ENCODE measurements at regions not wholly inside any gene's neighbourhood (a gene's known extent, or its start where the extent isn't known, plus 50 kb on each side); places are given as distances from the start of the nearest gene placed in this dataset.

DNA sequence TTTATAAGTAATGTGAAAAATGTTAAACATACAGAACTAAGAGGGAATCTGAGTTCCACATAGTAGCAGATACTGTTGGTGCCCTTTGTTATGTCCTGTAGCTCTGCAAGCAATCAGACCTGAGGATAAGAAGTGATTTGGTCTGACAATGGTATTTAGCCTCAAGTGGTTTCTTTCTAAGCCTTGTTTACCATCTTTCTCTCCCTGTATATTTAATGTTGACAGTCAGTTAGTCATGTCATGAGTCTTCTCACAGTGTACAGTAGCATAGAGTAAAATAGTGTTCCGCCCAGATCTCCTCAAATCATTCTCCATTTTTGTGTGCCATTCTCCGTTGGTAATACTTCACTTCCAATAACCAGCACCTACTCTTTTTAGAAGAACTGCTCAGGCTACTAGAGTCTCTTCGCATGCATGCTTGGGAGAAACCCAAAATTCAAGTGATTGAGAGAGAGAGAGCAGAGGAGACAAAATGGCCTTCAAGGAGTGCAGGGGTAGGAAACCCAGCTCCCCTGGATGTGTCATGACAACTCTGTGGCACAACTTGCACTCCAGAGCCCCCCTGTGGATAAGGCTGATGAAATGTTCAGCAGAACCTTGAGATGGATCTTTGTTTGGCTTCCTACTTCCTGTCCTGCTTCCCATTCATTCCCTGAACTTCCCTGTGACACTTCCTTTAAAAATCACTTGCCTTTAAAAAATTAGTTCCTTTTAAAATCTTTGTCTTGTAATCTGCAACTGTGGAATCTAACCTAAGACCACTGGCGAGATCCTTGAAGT, 129.2 kb upstream of the FST start:
- no peak for DNase-seq (ENCODE audit: extremely low read depth, low read depth)
- TF ChIP-seq CTCF (IDR thresholded peaks at IDR 0.05; ENCODE audit: low read depth, low read length), result no peak; the same call in 1 of the 2 replicates

- peak; percentile 56 for DNase-seq (ENCODE audit: extremely low read depth, low read depth)
- TF ChIP-seq CTCF (IDR thresholded peaks at IDR 0.05; ENCODE audit: low read depth, low read length), result no peak
These were observed 125.1 kb upstream of the FST start for GRCh38 chr5:53355316-53355715.

GRCh38 chr5:53355931-53356330, 124.5 kb upstream of the FST start:
- TF ChIP-seq CTCF (IDR thresholded peaks at IDR 0.05; ENCODE audit: low read depth, low read length), result no peak
- DNase-seq (ENCODE audit: extremely low read depth, low read depth), result no peak

DNA sequence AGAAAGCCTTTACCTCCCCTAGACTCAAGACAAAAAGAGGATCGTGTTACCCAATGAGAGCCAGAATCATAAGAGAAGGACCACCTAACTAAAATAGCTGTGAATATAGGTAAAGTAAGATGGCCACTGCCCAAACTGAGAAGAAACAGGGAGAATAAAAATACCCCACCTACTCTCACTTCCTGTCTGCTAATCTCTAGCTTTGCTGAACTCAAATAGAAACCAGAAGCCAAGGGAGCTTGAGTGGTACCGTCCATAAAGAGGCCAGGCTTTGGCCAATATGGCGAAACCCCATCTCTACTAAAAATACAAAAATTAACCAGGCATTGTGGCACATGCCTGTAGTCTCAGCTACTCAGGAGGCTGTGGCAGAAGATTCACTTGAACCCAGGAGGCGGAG, 123.0 kb upstream of the FST start:
- TF ChIP-seq CTCF (IDR thresholded peaks at IDR 0.05; ENCODE audit: low read depth, low read length), result no peak
- no peak for DNase-seq (ENCODE audit: extremely low read depth, low read depth)

GRCh38 chr5:53358794-53359193, 121.6 kb upstream of the FST start:
- no peak for TF ChIP-seq CTCF (IDR thresholded peaks at IDR 0.05; ENCODE audit: low read depth, low read length)
- DNase-seq (ENCODE audit: extremely low read depth, low read depth), result no peak

GRCh38 chr5:53359916-53360517, 120.4 kb upstream of the FST start:
- no peak for DNase-seq (ENCODE audit: extremely low read depth, low read depth)
- no peak for TF ChIP-seq CTCF (IDR thresholded peaks at IDR 0.05; ENCODE audit: low read depth, low read length)

DNA sequence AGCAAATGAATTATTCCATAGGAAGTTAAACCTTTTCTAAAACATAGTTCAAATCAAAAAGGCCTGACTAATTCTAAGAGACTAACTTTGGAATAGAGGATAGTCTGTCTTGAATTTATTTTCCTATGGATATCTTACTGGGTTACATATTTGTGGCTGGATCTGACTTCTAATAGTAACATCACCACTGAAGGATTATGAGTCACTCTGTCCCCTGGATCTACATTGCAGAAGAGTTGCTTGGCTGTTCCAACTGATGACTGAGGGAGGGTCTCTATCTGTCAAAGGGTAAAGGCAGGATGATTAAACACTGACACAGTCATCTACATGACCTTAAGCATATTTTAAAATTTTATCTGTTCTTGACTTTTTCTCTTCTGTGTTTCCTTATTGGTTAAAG, 119.6 kb upstream of the FST start:
- DNase-seq (ENCODE audit: extremely low read depth, low read depth), result peak; percentile 29
- no peak for TF ChIP-seq CTCF (IDR thresholded peaks at IDR 0.05; ENCODE audit: low read depth, low read length)

Data from AG09319 (cell line).